ENCODE measurements at regions not wholly inside any gene's neighbourhood (a gene's known extent, or its start where the extent isn't known, plus 50 kb on each side); places are given as distances from the start of the nearest gene placed in this dataset.

GRCh38 chr10:28250782-28251181 is 52.1 kb downstream of the MPP7 start:
- no peak for DNase-seq (ENCODE audit: low read depth in 2 of 2)

- DNase-seq (ENCODE audit: low read depth in 2 of 2) = no peak
Observed at GRCh38 chr10:28250358-28250757, 52.5 kb downstream of the MPP7 start.

GRCh38 chr10:28249512-28249911 is 53.4 kb downstream of the MPP7 start:
- no peak for DNase-seq (ENCODE audit: low read depth in 2 of 2)

GRCh38 chr10:28248092-28248491 is 54.8 kb downstream of the MPP7 start:
- no peak for DNase-seq (ENCODE audit: low read depth in 2 of 2)

- DNase-seq (ENCODE audit: low read depth in 2 of 2) = no peak
Observed at GRCh38 chr10:28246023-28246422, 56.8 kb downstream of the MPP7 start.

- DNase-seq (ENCODE audit: low read depth in 2 of 2) = no peak
Observed at GRCh38 chr10:28243923-28244322, 58.9 kb downstream of the MPP7 start.

- DNase-seq (ENCODE audit: low read depth in 2 of 2) = no peak
Observed at GRCh38 chr10:28242555-28243204, 60.2 kb downstream of the MPP7 start.

GRCh38 chr10:28241741-28242399 is 61.0 kb downstream of the MPP7 start:
- DNase-seq (ENCODE audit: low read depth in 2 of 2) = peak in 1 of 2 donors; percentile 3

- DNase-seq (ENCODE audit: low read depth in 2 of 2) = no peak
Observed at GRCh38 chr10:28240400-28240799, 62.5 kb downstream of the MPP7 start.

- no peak for DNase-seq (ENCODE audit: low read depth in 2 of 2)
Observed at GRCh38 chr10:28236591-28236990, 66.3 kb downstream of the MPP7 start.

- DNase-seq (ENCODE audit: low read depth in 2 of 2) = no peak
Observed at GRCh38 chr10:28220811-28221210, 82.1 kb downstream of the MPP7 start.

GRCh38 chr10:28219251-28219650 is 83.6 kb downstream of the MPP7 start:
- DNase-seq (ENCODE audit: low read depth in 2 of 2) = no peak

- no peak for DNase-seq (ENCODE audit: low read depth in 2 of 2)
Observed at GRCh38 chr10:28217848-28218247, 85.0 kb downstream of the MPP7 start.

- no peak for DNase-seq (ENCODE audit: low read depth in 2 of 2)
Observed at GRCh38 chr10:28215930-28216329, 86.9 kb downstream of the MPP7 start.

- DNase-seq (ENCODE audit: low read depth in 2 of 2) = no peak
Observed at GRCh38 chr10:28214219-28214618, 88.6 kb downstream of the MPP7 start.

GRCh38 chr10:28211759-28212158 is 91.1 kb downstream of the MPP7 start:
- DNase-seq (ENCODE audit: low read depth in 2 of 2) = no peak

GRCh38 chr10:28207799-28208198 is 95.1 kb downstream of the MPP7 start:
- no peak for DNase-seq (ENCODE audit: low read depth in 2 of 2)

- no peak for DNase-seq (ENCODE audit: low read depth in 2 of 2)
Observed at GRCh38 chr10:28202941-28203352, 99.9 kb downstream of the MPP7 start.

- no peak for DNase-seq (ENCODE audit: low read depth in 2 of 2)
Observed at GRCh38 chr10:28201410-28202400, 101.2 kb downstream of the MPP7 start.

GRCh38 chr10:28200775-28201174 is 102.1 kb downstream of the MPP7 start:
- no peak for DNase-seq (ENCODE audit: low read depth in 2 of 2)

GRCh38 chr10:28199941-28200340 is 102.9 kb downstream of the MPP7 start:
- DNase-seq (ENCODE audit: low read depth in 2 of 2) = no peak

- DNase-seq (ENCODE audit: low read depth in 2 of 2) = no peak
Observed at GRCh38 chr10:28190196-28190595, 112.7 kb downstream of the MPP7 start.

All from stimulated activated CD8-positive, alpha-beta memory T cell treated with anti-CD3 and anti-CD28 coated beads, Interleukin-2, amount 100 ng/mL, for 48 hours (primary cell).